ENCODE measurements at regions not wholly inside any gene's neighbourhood (a gene's known extent, or its start where the extent isn't known, plus 50 kb on each side); places are given as distances from the start of the nearest gene placed in this dataset.

- TF ChIP-seq CTCF (IDR thresholded peaks at IDR 0.05) (no peak), SIN3A (IDR thresholded peaks at IDR 0.05; ENCODE audit: borderline replicate concordance, low read depth, low read length) (no peak), USF1 (IDR thresholded peaks at IDR 0.05; ENCODE audit: borderline replicate concordance, low read depth) (no peak), TAF1 (IDR thresholded peaks at IDR 0.05; ENCODE audit: borderline replicate concordance, low read depth, low read length) (no peak), YY1 (IDR thresholded peaks at IDR 0.05; ENCODE audit: low read depth) (no peak), SMC3 (IDR thresholded peaks at IDR 0.05; ENCODE audit: low read depth, low read length) (no peak)
Measured at GRCh38 chr11:70506658-70506970, 108.3 kb downstream of the CTTN start.

Data from SK-N-SH (cell line).